ENCODE measurements at regions not wholly inside any gene's neighbourhood (a gene's known extent, or its start where the extent isn't known, plus 50 kb on each side); places are given as distances from the start of the nearest gene placed in this dataset.
A peak's percentile ranks its signal among the peaks of the same experiment; 100 is the strongest.

- DNase-seq (ENCODE audit: low spot score): no peak
Observed at GRCh38 chr5:68479524-68479923, 264.0 kb downstream of the PIK3R1 start.

- DNase-seq (ENCODE audit: low spot score): no peak
Observed at GRCh38 chr5:68480335-68480940, 264.9 kb downstream of the PIK3R1 start.

- DNase-seq (ENCODE audit: low spot score): no peak
Observed at GRCh38 chr5:68482199-68482598, 266.6 kb downstream of the PIK3R1 start.

GRCh38 chr5:68484307-68485068, 268.9 kb downstream of the PIK3R1 start:
- DNase-seq (ENCODE audit: low spot score): no peak

- DNase-seq (ENCODE audit: low spot score): no peak
Observed at GRCh38 chr5:68489556-68489955, 274.0 kb downstream of the PIK3R1 start.

- DNase-seq (ENCODE audit: low spot score): no peak
Observed at GRCh38 chr5:68490406-68490805, 274.9 kb downstream of the PIK3R1 start.

GRCh38 chr5:68494771-68495170, 279.2 kb downstream of the PIK3R1 start:
- DNase-seq (ENCODE audit: low spot score): no peak

GRCh38 chr5:68499987-68500386, 284.4 kb downstream of the PIK3R1 start:
- DNase-seq (ENCODE audit: low spot score): peak; percentile 11

- DNase-seq (ENCODE audit: low spot score): no peak
Observed at GRCh38 chr5:68500813-68501212, 285.3 kb downstream of the PIK3R1 start.

GRCh38 chr5:68502531-68502930, 287.0 kb downstream of the PIK3R1 start:
- no peak for DNase-seq (ENCODE audit: low spot score)

- DNase-seq (ENCODE audit: low spot score): no peak
Observed at GRCh38 chr5:68504306-68504705, 288.8 kb downstream of the PIK3R1 start.

- DNase-seq (ENCODE audit: low spot score): peak; percentile 22
Observed at GRCh38 chr5:68505917-68506860, 290.6 kb downstream of the PIK3R1 start.

- no peak for DNase-seq (ENCODE audit: low spot score)
Observed at GRCh38 chr5:68515514-68515913, 300.0 kb downstream of the PIK3R1 start.

- no peak for DNase-seq (ENCODE audit: low spot score)
Observed at GRCh38 chr5:68518286-68518685, 302.7 kb downstream of the PIK3R1 start.

- no peak for DNase-seq (ENCODE audit: low spot score)
Observed at GRCh38 chr5:68519143-68519542, 303.6 kb downstream of the PIK3R1 start.

- DNase-seq (ENCODE audit: low spot score): no peak
Observed at GRCh38 chr5:68521776-68522175, 306.2 kb downstream of the PIK3R1 start.

- DNase-seq (ENCODE audit: low spot score): no peak
Observed at GRCh38 chr5:68522863-68523262, 307.3 kb downstream of the PIK3R1 start.

GRCh38 chr5:68528821-68529273, 313.3 kb downstream of the PIK3R1 start:
- DNase-seq (ENCODE audit: low spot score): no peak

GRCh38 chr5:68529581-68529980, 314.0 kb downstream of the PIK3R1 start:
- DNase-seq (ENCODE audit: low spot score): peak; percentile 66

- no peak for DNase-seq (ENCODE audit: low spot score)
Observed at GRCh38 chr5:68531970-68532369, 316.4 kb downstream of the PIK3R1 start.

GRCh38 chr5:68533051-68533450, 317.5 kb downstream of the PIK3R1 start:
- no peak for DNase-seq (ENCODE audit: low spot score)

- no peak for DNase-seq (ENCODE audit: low spot score)
Observed at GRCh38 chr5:68533571-68534084, 318.1 kb downstream of the PIK3R1 start.

Data from A172 (cell line).